HS-27A (cell line): ENCODE measurements at regions not wholly inside any gene's neighbourhood (a gene's known extent, or its start where the extent isn't known, plus 50 kb on each side); places are given as distances from the start of the nearest gene placed in this dataset.
"Not testable (repeated sequence)": the region's sequence is repeated elsewhere in the genome, so short reads cannot be mapped to it uniquely, and the experiment has no call there.

Experiments used
- DNase-seq: peaks from one replicate; pipeline ENCODE4 v3.0.0-alpha.2; 2012; ENCODE audit warnings: low read depth, missing footprints

GRCh38 chr6:106800379-106800778, 171.0 kb downstream of the QRSL1 start:
- DNase-seq: no peak

GRCh38 chr6:106799031-106799894, 169.9 kb downstream of the QRSL1 start:
- DNase-seq: peak; percentile 31

- DNase-seq: no peak
Observed at GRCh38 chr6:106797186-106797585, 167.8 kb downstream of the QRSL1 start.

GRCh38 chr6:106796781-106797180, 167.4 kb downstream of the QRSL1 start:
- no peak for DNase-seq

GRCh38 chr6:106794129-106794528, 164.8 kb downstream of the QRSL1 start:
- DNase-seq: no peak

GRCh38 chr6:106792536-106793236, 163.3 kb downstream of the QRSL1 start:
- DNase-seq: no peak

- no peak for DNase-seq
Observed at GRCh38 chr6:106790935-106791334, 161.6 kb downstream of the QRSL1 start.

GRCh38 chr6:106790149-106790770, 160.9 kb downstream of the QRSL1 start:
- DNase-seq: no peak

GRCh38 chr6:106789428-106790148, 160.2 kb downstream of the QRSL1 start:
- no peak for DNase-seq

- no peak for DNase-seq
Observed at GRCh38 chr6:106788761-106789160, 159.4 kb downstream of the QRSL1 start.

GRCh38 chr6:106787327-106788196, 158.2 kb downstream of the QRSL1 start:
- no peak for DNase-seq

- DNase-seq: no peak
Observed at GRCh38 chr6:106785298-106785697, 155.9 kb downstream of the QRSL1 start.

GRCh38 chr6:106783640-106784566, 154.5 kb downstream of the QRSL1 start:
- no peak for DNase-seq

GRCh38 chr6:106782536-106783285, 153.3 kb downstream of the QRSL1 start:
- no peak for DNase-seq

- not testable (repeated sequence) for DNase-seq
Observed at GRCh38 chr6:106779552-106779951, 150.2 kb downstream of the QRSL1 start.

GRCh38 chr6:106778943-106779342, 149.6 kb downstream of the QRSL1 start:
- DNase-seq: no peak

GRCh38 chr6:106773996-106774629, 144.7 kb downstream of the QRSL1 start:
- DNase-seq: no peak

GRCh38 chr6:106773522-106773921, 144.1 kb downstream of the QRSL1 start:
- DNase-seq: no peak
